HCT116 (cell line): ENCODE measurements at regions not wholly inside any gene's neighbourhood (a gene's known extent, or its start where the extent isn't known, plus 50 kb on each side); places are given as distances from the start of the nearest gene placed in this dataset.

Experiments used
- ATAC-seq: fragments of 200-7000 bp; cut with Tn5 transposase; 2 replicates; pipeline ENCODE4 v1.9.1; 2020; ENCODE audit warnings: mild to moderate bottlenecking, moderate library complexity
- BruUV-seq: library from RNA; stranded (reverse); fragments of 400-500 nt; replicated peaks from 2 replicates; lab custom pipeline; 2021; lab: Mats Ljungman, UMichigan
- CTCF ChIA-PET: fragments of 300-600 bp; sonication (Branson Sonifier 250); formaldehyde crosslinking; loops from one replicate; lab custom pipeline; 2021; ENCODE audit warnings: antibody characterized with exemption; lab: Charles Lee
- POLR2A ChIA-PET: fragments of 300-600, 350-600 bp; sonication (Branson Sonifier 250); formaldehyde crosslinking; loops from one replicate; lab custom pipeline; 2021; ENCODE audit warnings: antibody characterized with exemption; lab: Charles Lee
- RAD21 ChIA-PET, 2 experiments: fragments of 300-600 bp; sonication (Branson Sonifier 250); formaldehyde crosslinking; loops; one replicate each; lab custom pipeline; 2023; ENCODE audit warnings: low total read pairs in 2 of 2; ENCODE audit not compliant: uncharacterized antibody in 2 of 2, unreplicated experiment in 2 of 2, low non-redundant PET in 1 of 2; lab: Charles Lee
- DNase-seq: peaks from one replicate; pipeline ENCODE4 v3.0.0-alpha.2; 2010; ENCODE audit warnings: low read depth, low spot score
- H2AFZ ChIP-seq: fragments of 200-600 bp; shearing (Covaris generic), sonication (generic); 2 replicates; pipeline ENCODE4 v1.6.1; 2017; ENCODE audit warnings: low read depth, mixed run types, mixed read lengths, antibody characterized with exemption, low read length; ENCODE audit not compliant: poor library complexity, severe bottlenecking
- H3K27ac ChIP-seq: 2 replicates; pipeline ENCODE4 v1.5.1; 2012; ENCODE audit warnings: low read depth, low read length
- H3K27me3 ChIP-seq: fragments of 200-600 bp; sonication (generic); 2 replicates; pipeline ENCODE4 v1.6.1; 2016; ENCODE audit warnings: mixed run types, low read length, mixed read lengths; ENCODE audit not compliant: insufficient read depth
- H3K36me3 ChIP-seq, 2 experiments: fragments of 200-500 bp in 1 of 2; fragments of 200-600 bp in 1 of 2; sonication (Bioruptor generic) in 1 of 2; sonication (generic) in 1 of 2; 2 replicates each; pipeline versions ENCODE4 v1.5.1 to v1.6.1; 2014 to 2016; ENCODE audit warnings: low read length in 2 of 2, inconsistent platforms in 1 of 2, mixed read lengths in 1 of 2, mixed run types in 1 of 2; ENCODE audit not compliant: insufficient read depth in 2 of 2, control insufficient read depth in 1 of 2
- H3K4me1 ChIP-seq, 2 experiments: fragments of 200-600 bp in 1 of 2; sonication (generic) in 1 of 2; 2 replicates each; pipeline versions ENCODE4 v1.5.1 to v1.6.1; 2012 to 2017; ENCODE audit warnings: low read length in 2 of 2, inconsistent platforms in 1 of 2, mild to moderate bottlenecking in 1 of 2, mixed read lengths in 1 of 2, mixed run types in 1 of 2, moderate library complexity in 1 of 2; ENCODE audit not compliant: insufficient read depth in 2 of 2, control insufficient read depth in 1 of 2
- H3K4me2 ChIP-seq: fragments of 200-600 bp; sonication (generic); 2 replicates; pipeline ENCODE4 v1.6.1; 2017; ENCODE audit warnings: mixed run types, low read length, mixed read lengths
- H3K4me3 ChIP-seq, 2 experiments: fragments of 200-600 bp in 1 of 2; sonication (generic) in 1 of 2; replicated peaks in 1 of 2; 2 replicates each; pipeline ENCODE4 v1.5.1; 2011 to 2016; ENCODE audit warnings: low read length in 2 of 2, control low read depth in 1 of 2, low read depth in 1 of 2, mild to moderate bottlenecking in 1 of 2, mixed read lengths in 1 of 2, mixed run types in 1 of 2
- H3K79me2 ChIP-seq: fragments of 200-600 bp; sonication (generic); 2 replicates; pipeline ENCODE4 v1.6.1; 2017; ENCODE audit warnings: mild to moderate bottlenecking, mixed run types, low read length, moderate library complexity, mixed read lengths; ENCODE audit not compliant: insufficient read depth
- H3K9ac ChIP-seq: fragments of 200-600 bp; sonication (generic); 2 replicates; pipeline ENCODE4 v1.6.1; 2016; ENCODE audit warnings: low read length, mixed read lengths
- H3K9me2 ChIP-seq: fragments of 200-600 bp; sonication (generic), shearing (Covaris generic); 2 replicates; pipeline ENCODE4 v1.6.1; 2017; ENCODE audit warnings: mixed run types, mild to moderate bottlenecking, moderate library complexity; ENCODE audit not compliant: insufficient read depth
- H3K9me3 ChIP-seq, 2 experiments: fragments of 200-500 bp in 1 of 2; fragments of 200-600 bp in 1 of 2; sonication (Bioruptor generic) in 1 of 2; sonication (generic) in 1 of 2; 2 replicates each; pipeline ENCODE4 v1.6.1; 2014 to 2017; ENCODE audit warnings: low read length in 2 of 2, mixed read lengths in 2 of 2, inconsistent platforms in 1 of 2, low read depth in 1 of 2, mild to moderate bottlenecking in 1 of 2, mixed run types in 1 of 2, moderate library complexity in 1 of 2; ENCODE audit not compliant: control insufficient read depth in 1 of 2, insufficient read depth in 1 of 2
- H4K20me1 ChIP-seq: fragments of 200-600 bp; sonication (generic), shearing (Covaris generic); 2 replicates; pipeline ENCODE4 v1.6.1; 2017; ENCODE audit warnings: mixed run types, mild to moderate bottlenecking, moderate library complexity; ENCODE audit not compliant: insufficient read depth
- ATF3 ChIP-seq: IDR thresholded peaks from 2 replicates; pipeline ENCODE4 v1.6.1; 2012
- CTCF ChIP-seq, 3 experiments: fragments of 200-600 bp in 1 of 3; sonication (generic) in 1 of 3; IDR thresholded peaks in 2 of 3; conservative IDR thresholded peaks in 1 of 3; 2 replicates each; pipeline ENCODE4 v1.5.1; 2012 to 2017; ENCODE audit warnings: low read depth in 2 of 3, low read length in 2 of 3, antibody characterized with exemption in 1 of 3, borderline replicate concordance in 1 of 3, control low read depth in 1 of 3, mild to moderate bottlenecking in 1 of 3, mixed read lengths in 1 of 3, mixed run types in 1 of 3, moderate library complexity in 1 of 3; ENCODE audit not compliant: insufficient read depth in 1 of 3
- EGR1 ChIP-seq: IDR thresholded peaks from 2 replicates; pipeline ENCODE4 v1.6.1; 2012; ENCODE audit warnings: low read depth
- JUND ChIP-seq: IDR thresholded peaks from 2 replicates; pipeline ENCODE4 v1.6.1; 2012
- POLR2A ChIP-seq: IDR thresholded peaks from 2 replicates; pipeline ENCODE4 v1.7.0; 2011; ENCODE audit warnings: borderline replicate concordance; ENCODE audit not compliant: insufficient read depth, insufficient read length; ENCODE audit errors: extremely low read depth
- RAD21 ChIP-seq: IDR thresholded peaks from 2 replicates; pipeline ENCODE4 v1.6.1; 2012; ENCODE audit warnings: low read depth, mild to moderate bottlenecking
- REST ChIP-seq: IDR thresholded peaks from 2 replicates; pipeline ENCODE4 v1.6.1; 2012; ENCODE audit warnings: low read depth
- SP1 ChIP-seq: IDR thresholded peaks from 2 replicates; pipeline ENCODE4 v1.6.1; 2012; ENCODE audit warnings: low read depth
- SRF ChIP-seq: IDR thresholded peaks from 2 replicates; pipeline ENCODE4 v1.6.1; 2012; ENCODE audit warnings: low read depth
- TCF7L2 ChIP-seq: IDR thresholded peaks from 2 replicates; pipeline ENCODE4 v1.7.0; 2011; ENCODE audit warnings: borderline replicate concordance, inconsistent platforms; ENCODE audit not compliant: insufficient read depth, insufficient read length; ENCODE audit errors: extremely low read depth
- ZBTB33 ChIP-seq: IDR thresholded peaks from 2 replicates; pipeline ENCODE4 v1.6.1; 2011; ENCODE audit warnings: mild to moderate bottlenecking, low read length, moderate library complexity; ENCODE audit not compliant: insufficient replicate concordance; ENCODE audit errors: extremely low read depth
- intact Hi-C: fragments of 100-400 bp; cut with micrococcal nuclease; formaldehyde crosslinking; loops from 2 replicates; pipeline ENCODE4 v1.10.0; 2022

GRCh38 chr18:42181474-42181873 is 226.4 kb downstream of the PIK3C3 start:
- H3K4me2 ChIP-seq, result no peak overlapping the region
- ChIA-PET CTCF (no interaction called here), POLR2A (no interaction called here), RAD21 (no interaction called here)
- H3K36me3 ChIP-seq, result no peaks in the 10 kb centered on the region
- H3K9me3 ChIP-seq, result 0 out of 4 replicates have a peak, but pooled peaks cover 0 to 3% of the 10 kb centered on the region in 2 experiments
- H3K4me3 ChIP-seq, result no peak overlapping the region
- H3K9ac ChIP-seq, result no peak overlapping the region
- no peak for ATAC-seq
- no peak for DNase-seq
- no peaks in the 10 kb centered on the region for H4K20me1 ChIP-seq
- H3K9me2 ChIP-seq, result no peaks in the 10 kb centered on the region
- H2AFZ ChIP-seq, result no peak overlapping the region
- H3K27ac ChIP-seq, result no peak overlapping the region
- TF ChIP-seq REST, result no peak
- no peak for TF ChIP-seq TCF7L2
- TF ChIP-seq ATF3, result no peak
- TF ChIP-seq POLR2A, result no peak
- TF ChIP-seq EGR1, result no peak
- TF ChIP-seq SRF, result no peak
- no peak for TF ChIP-seq JUND
- no peak for TF ChIP-seq SP1
- no peak for TF ChIP-seq ZBTB33
- TF ChIP-seq RAD21, result no peak
- TF ChIP-seq CTCF (IDR thresholded peaks at IDR 0.05 in 2 of 3, conservative IDR thresholded peaks at IDR 0.05 in 1 of 3; ENCODE audit: borderline replicate concordance in 1 of 3, insufficient read depth in 1 of 3, low read depth in 2 of 3, low read length in 2 of 3), result no peak
- no peaks in the 10 kb centered on the region for H3K79me2 ChIP-seq
- no peaks in the 10 kb centered on the region for H3K4me1 ChIP-seq
- no peaks in the 10 kb centered on the region for H3K27me3 ChIP-seq
- intact Hi-C loops, result no loop called here
- BruUV-seq, result no TSS peak
